ENCODE measurements at regions not wholly inside any gene's neighbourhood (a gene's known extent, or its start where the extent isn't known, plus 50 kb on each side); places are given as distances from the start of the nearest gene placed in this dataset.

- TF ChIP-seq BCOR (IDR thresholded peaks at IDR 0.05) (no peak), ZEB2 (IDR thresholded peaks at IDR 0.05) (no peak), CREB5 (CRISPR knock-in tag; IDR thresholded peaks at IDR 0.05) (no peak), COPS2 (conservative IDR thresholded peaks at IDR 0.05) (no peak), NR2C2 (CRISPR knock-in tag; IDR thresholded peaks at IDR 0.05) (no peak), NR2C2 (tag; IDR thresholded peaks at IDR 0.05) (no peak), PKNOX1 (IDR thresholded peaks at IDR 0.05) (no peak), CREM (IDR thresholded peaks at IDR 0.05; ENCODE audit: low read depth) (no peak), ZNF143 (CRISPR knock-in tag; IDR thresholded peaks at IDR 0.05) (no peak), TOE1 (IDR thresholded peaks at IDR 0.05; ENCODE audit: borderline replicate concordance) (no peak), TOE1 (CRISPR knock-in tag; IDR thresholded peaks at IDR 0.05; ENCODE audit: borderline replicate concordance, low read depth) (no peak), RFX5 (IDR thresholded peaks at IDR 0.05; ENCODE audit: low read depth, low read length) (no peak), ZNF696 (CRISPR knock-in tag; conservative IDR thresholded peaks at IDR 0.05) (no peak), HES1 (IDR thresholded peaks at IDR 0.05; ENCODE audit: low read depth) (no peak), SNIP1 (IDR thresholded peaks at IDR 0.05; ENCODE audit: low read depth) (no peak)
- H3K79me2 ChIP-seq (ENCODE audit: control insufficient read depth, insufficient read depth, low read length), result no peaks in the 10 kb centered on the region
- H3K36me3 ChIP-seq (ENCODE audit: control insufficient read depth, insufficient read depth, low read length), result no peaks in the 10 kb centered on the region
- in situ Hi-C loops (cut with MboI), result no loop called here
- H2AFZ ChIP-seq (ENCODE audit: low read depth, low read length), result no peak overlapping the region
- CTCF ChIA-PET (ENCODE audit: low intra/inter-chr PET ratio), result no interaction called here
- H3K27ac ChIP-seq (ENCODE audit: extremely low read depth, low read depth, low read length), result no peak overlapping the region
- no peak for ATAC-seq
- POLR2A ChIA-PET, result no interaction called here
- intact Hi-C loops (cut with micrococcal nuclease), result no loop called here
- no peak for DNase-seq (ENCODE audit: extremely low read depth in 1 of 4, low spot score in 3 of 4)
- H3K4me1 ChIP-seq (replicated peaks in 1 of 2; ENCODE audit: control insufficient read depth in 2 of 2, insufficient read depth in 2 of 2, low read length in 2 of 2), result no peaks in the 10 kb centered on the region
- FAIRE-seq, result no peak
- H3K4me2 ChIP-seq (ENCODE audit: insufficient read depth, low read length), result no peak overlapping the region
- H3K9me3 ChIP-seq (replicated peaks; ENCODE audit: control insufficient read depth, insufficient read depth, low read depth, low read length), result no peaks in the 10 kb centered on the region; the same call in 1 of the 2 replicates
- no peaks in the 10 kb centered on the region for H3K27me3 ChIP-seq (ENCODE audit: control insufficient read depth in 2 of 2, insufficient read depth in 2 of 2, low read length in 2 of 2)
- H3K9me1 ChIP-seq (ENCODE audit: control insufficient read depth, insufficient read depth, low read length), result no peaks in the 10 kb centered on the region
- WGBS (ENCODE audit: insufficient coverage, low coverage, missing lambda C conversion rate), result 0% methylated on average over 1 of the region's 1 CpG
- H3K4me3 ChIP-seq, result no peak overlapping the region
- no TSS peak for BruUV-seq (replicated peaks)
- no peaks in the 10 kb centered on the region for H4K20me1 ChIP-seq (replicated peaks; ENCODE audit: control insufficient read depth, insufficient read depth, low read length)
- no peak overlapping the region for H3K9ac ChIP-seq (ENCODE audit: insufficient read depth in 1 of 2, low read depth in 2 of 2, low read length in 2 of 2)
These were observed 362.2 kb upstream of the LYPLAL1 start for GRCh38 chr1:218811497-218811896.
